GM19372 (cell line): ENCODE measurements at regions not wholly inside any gene's neighbourhood (a gene's known extent, or its start where the extent isn't known, plus 50 kb on each side); places are given as distances from the start of the nearest gene placed in this dataset.

Experiments used
- ATAC-seq: cut with Tn5 transposase; IDR thresholded peaks from one replicate; pipeline ENCODE4 v1.9.1; 2021; ENCODE audit warnings: mild to moderate bottlenecking, low read depth, moderate library complexity; ENCODE audit not compliant: unreplicated experiment

DNA sequence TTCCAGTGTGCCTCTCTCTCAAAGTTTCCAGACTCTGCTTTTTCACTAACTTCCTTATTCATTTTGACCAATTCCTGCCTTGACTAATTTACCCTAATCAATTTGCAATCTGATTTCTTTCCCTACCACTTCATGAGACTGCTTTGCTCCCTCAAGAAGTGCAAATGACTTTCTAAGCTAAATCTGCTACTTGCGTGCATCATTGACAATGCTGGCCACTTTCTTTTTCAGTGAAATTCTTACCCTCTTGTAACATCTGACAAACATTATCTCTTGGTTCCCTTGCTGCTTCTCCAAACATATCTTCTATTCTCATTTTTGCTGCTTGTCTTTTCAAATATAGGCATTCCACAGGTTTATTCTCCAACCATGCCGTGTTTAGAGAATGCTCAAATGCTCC lies 659.9 kb downstream of the USP25 start:
- ATAC-seq: no peak

DNA sequence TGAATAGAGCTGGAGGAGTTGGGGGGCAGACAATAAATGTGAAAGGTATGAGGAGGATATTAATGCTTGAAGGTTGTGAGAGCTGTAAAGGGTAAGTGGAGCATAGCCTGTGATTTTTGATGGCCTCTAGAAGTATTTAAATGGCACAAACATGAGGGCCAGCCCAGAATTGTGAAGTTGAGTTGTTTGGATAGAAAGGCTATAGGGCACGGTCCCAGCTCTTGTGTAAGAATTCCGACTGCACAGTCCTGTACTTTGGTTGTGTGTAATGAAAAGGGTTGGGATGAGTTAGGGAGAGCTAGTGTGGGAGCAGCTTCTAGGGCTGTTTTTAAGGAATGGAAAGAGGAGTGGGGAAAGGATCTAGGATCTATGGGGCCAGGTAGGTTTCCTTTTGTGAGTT lies 665.5 kb downstream of the USP25 start:
- no peak for ATAC-seq

DNA sequence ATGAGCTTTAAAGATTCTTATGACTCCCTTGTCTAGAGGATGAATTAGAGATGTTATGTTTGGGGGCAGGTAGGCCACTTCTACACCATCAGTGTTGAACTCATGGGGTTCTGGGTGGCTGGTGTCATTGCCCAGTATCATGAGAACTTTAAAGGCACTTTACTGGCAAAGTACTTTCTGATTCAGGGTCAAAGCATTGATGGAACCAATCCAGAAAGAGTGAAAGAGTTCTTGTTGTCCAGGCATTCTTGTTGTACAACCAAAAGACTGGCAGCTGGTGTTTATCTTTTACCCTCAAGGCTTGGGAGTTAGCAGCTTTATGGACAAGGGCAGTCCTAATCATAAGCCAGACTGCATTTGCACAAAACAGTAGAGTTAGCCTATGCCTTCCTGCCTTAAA lies 673.0 kb downstream of the USP25 start:
- no peak for ATAC-seq

DNA sequence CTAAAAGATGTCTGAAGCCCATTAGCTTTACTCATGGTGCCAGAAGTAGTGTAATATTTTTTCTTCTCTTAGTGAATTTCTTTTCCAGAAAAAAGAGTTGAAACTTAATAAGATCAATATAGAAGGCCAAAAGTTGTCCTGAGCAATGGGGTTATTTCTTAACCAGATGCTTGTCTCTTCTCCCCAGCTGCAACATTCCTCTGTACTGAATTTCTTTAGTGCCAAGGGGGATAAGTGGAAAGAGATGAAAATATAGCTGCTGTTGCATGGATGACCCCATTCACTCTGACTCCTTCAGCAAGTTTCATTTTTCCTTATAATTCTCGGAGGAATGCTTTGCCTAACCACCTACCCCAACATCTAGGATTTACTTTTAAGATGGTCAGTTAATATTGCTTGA lies 675.0 kb downstream of the USP25 start:
- ATAC-seq: no peak

DNA sequence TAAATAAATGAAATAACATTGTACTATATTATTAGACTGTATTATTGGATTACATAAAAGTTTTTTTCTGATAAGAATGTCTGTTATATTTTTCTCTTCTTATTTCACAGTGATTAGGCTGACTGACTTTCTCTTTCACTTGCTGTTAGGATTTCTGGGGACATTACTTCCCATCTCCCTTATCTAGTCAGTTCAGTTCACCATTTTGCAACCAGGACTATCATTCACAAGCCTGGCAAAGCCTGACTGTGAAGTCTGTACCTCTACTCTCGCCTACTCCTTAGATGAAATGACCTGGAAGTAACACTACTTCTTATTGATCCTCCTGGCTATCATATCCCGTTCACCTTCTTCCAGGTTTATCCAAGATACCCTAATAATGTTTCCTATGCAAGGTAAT lies 676.6 kb downstream of the USP25 start:
- no peak for ATAC-seq

DNA sequence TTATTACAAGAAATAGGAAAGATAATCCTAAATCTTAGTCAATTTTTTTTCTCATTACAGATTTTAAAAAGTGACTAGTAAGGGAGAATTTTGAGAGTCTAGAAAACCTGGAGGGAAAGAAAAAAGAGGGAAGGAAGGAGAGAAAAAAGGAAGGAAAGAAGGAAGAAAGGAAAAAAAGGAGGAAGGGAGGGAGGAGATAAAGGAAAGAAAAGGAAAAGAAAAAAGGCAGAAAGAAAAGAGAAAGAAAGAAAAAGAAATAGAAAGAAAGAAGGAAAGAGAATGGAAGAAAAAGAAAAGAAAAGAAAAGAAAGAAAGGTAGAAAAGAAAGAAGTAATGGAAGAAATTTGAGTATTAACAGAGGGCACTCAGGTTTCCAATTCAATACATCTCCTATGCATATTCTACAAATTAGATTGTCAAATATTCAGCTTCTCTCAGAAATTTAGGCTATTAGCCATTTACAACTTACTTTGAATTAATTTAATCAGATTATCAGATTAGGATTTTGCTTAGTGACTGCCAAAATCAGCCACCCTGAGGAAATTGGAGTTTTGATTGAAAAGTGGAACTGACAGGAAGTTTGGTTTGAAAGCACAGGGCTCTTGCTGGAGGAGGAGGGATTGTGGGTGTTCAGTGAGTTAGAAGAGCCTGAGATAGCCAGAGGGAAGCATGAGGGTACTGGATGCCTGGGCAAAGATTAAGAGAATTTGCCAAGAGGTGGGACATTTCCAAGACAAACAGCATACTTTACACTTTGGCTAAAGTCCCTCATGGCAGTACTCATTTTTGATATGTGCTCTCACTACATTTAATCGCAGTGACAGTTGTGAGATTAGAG lies 677.8 kb downstream of the USP25 start:
- ATAC-seq: no peak

DNA sequence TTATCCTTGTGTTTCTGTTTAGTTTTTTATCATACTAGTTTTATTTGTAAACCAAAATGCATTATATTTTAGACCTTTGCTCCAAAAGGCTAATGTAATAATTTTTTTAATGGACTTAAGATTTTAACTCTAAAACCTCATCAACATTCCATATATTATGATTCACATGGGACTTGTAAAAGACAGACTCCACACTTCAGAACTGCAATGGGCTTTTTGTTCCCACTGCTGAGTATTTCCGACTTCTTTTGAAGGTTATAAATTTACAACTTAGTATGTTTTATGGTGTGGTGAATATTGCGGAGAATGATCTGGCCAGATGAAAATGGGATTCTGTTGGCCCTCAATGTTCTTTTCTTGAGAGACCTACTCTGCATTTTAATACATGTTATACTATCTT lies 678.5 kb downstream of the USP25 start:
- ATAC-seq: no peak

DNA sequence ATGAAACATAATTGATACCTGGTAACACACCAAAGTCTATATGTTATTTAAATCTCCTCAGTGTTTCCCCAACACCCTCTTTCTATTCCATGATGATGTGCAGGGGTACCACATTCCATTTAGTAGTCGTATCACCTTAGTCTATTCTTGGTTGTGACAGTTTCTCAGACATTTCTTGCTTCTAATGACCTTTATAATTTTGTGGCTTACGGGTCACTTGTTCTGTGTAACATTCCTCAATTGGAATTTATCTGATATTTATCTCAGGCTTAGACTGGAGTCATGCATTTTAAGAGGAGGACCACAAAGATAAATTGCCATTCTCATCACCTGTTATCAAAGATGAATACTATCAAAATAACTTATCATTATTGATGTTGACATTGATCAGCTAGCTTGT lies 679.6 kb downstream of the USP25 start:
- ATAC-seq: no peak

DNA sequence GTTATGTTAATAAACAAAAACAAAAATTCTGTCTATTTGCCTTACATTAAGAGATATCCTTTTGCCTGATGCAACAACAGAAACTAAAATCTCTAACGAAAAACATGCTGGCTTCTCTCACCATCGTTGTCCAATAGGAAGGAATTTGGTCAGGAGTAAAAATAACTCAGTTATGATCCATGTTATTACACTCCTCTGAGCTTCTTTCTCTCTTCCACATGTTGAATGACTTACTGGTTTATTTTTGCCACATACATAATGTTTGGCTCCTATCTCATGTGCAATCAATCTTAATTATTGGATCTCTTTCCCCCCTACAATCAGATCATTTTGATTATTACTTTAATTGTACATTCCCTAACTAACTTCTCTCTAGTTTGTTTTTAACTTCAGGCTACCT lies 688.4 kb downstream of the USP25 start:
- no peak for ATAC-seq

DNA sequence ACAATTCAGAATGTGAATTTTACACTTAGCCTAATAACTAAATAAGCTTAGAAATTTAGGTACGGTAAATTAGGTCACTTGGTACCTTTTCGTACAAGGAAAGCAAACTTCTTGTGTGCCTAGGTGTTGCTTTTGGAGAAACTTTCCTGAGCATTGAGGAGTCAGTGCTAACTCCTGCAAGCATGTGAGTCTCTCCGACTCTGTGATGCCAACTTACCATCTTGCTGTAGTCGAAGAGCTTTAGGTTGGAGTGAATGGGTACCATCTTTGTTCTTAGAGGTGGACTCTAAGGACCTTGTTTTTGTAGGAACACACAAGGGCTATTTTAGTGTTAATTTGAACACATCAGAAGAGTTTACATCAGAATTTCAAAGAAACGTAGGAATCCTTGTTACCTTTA lies 688.9 kb downstream of the USP25 start:
- no peak for ATAC-seq

DNA sequence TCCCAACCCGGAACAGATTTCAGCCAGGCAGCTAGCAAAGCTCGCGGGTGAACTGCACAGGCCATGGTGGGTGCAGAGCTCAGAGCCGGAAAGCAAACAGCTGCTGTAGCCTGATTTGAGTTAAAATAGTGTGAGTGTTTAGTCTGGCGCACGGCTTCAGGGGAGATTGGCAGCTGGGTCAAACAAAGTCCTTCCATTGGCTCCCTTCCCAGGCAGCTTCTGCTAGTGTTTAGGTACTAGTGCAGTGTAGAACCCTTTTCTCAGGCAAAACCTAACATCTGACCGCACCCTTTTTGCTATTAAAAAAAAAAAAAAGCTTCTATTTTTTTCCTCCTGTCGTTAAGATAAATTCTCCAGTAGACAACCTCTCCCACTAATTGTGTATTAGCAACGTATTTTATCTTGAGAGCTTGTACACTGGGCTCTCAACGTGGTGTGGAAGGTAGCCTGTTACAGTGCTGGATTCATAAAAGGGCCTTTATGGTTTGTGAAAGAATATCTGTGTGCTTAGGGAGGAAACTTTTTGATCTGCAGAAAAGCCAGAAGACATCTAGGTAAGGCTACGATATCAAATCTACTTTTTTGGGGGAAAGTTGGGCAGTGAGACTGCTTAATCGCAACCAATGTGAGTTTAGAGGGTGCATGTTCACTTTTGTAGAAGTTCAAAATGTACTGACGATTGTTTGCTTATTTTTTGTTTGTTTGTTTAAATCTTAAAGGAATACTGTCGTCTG lies 689.6 kb downstream of the USP25 start:
- ATAC-seq: no peak

DNA sequence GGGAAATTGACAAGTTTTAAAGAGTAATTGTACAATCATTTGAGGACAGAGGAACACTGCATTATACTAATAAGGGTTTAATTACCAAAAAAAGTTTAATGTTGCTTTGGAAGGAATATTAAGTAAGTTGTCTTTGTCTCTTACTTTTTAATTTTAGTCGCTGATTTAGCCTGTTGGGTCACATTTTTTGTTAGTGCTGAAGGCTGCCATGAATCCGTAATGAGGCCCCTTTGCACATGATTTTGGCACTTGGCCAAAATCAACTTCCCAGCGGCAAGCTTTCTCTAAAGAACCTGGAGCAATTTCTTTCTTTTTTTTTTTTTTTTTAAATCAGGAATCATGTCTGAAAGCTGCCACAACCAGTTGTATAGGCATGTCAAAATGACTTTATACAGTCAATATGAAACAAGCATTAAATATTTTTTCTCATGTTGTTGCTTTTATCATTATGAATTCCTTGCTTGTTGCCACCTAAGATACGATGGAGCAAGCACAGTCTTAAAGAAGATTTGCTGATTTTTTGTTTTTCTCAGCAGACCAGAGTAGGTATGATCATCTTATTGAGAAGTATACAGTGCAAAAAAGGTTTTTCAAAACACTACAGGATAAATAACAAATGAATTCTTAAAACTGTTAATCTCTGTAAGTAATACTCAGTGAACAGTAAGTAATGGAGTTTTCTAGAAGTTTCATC lies 690.4 kb downstream of the USP25 start:
- no peak for ATAC-seq

DNA sequence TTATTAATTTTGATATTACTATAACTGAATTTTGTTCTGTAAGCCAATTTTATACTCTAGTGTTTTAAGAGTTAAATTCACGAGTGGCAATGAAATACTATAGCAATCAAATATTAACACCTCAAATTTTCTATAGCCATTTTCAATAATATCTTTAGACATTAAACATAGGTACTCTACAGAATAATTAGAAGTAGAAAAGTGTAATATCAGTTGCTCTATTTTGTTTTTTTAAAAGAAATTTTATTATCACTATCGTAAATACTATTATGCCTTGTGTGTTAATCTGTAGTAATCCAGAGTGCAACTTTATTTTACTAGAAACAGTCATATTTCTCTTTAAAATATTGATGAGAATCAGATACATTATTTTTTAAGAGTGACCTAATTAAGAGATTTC lies 691.2 kb downstream of the USP25 start:
- ATAC-seq: no peak

DNA sequence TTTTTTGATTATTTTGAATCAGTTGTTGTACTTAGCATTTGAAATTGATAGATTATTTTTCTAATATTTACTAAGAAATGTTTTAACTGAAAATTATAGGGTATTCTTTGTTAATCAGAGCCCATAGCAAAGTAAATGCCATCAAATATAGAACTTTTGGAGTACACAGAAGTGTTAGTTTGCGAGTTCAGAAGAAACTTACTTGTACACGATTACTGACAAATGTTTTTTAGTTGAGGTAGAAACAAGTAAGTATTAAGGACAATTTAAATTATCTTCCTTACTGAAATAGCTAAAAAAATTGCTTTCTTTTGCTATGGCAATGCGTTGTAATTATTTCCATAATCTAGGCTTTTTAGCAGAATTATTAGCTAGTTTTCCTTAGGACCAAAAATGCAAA lies 692.2 kb downstream of the USP25 start:
- ATAC-seq: no peak

DNA sequence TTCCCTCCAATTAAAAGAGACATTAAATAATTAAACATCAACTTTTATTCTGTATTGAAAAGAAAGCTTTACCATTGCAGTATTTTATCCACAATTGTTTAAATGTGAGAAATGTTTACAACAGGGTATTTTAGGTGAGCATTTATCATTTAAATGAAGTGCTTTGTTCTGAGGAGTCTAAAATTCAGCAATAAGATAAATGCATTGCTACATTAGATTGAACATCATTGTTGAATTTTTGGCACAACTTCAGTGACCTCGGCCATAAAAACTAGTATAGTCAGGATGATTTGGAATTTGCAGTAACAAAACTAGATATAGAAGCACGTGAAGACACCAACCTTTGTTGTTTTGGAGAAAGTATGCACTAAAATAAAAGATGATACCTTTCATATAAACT lies 692.9 kb downstream of the USP25 start:
- ATAC-seq: no peak

DNA sequence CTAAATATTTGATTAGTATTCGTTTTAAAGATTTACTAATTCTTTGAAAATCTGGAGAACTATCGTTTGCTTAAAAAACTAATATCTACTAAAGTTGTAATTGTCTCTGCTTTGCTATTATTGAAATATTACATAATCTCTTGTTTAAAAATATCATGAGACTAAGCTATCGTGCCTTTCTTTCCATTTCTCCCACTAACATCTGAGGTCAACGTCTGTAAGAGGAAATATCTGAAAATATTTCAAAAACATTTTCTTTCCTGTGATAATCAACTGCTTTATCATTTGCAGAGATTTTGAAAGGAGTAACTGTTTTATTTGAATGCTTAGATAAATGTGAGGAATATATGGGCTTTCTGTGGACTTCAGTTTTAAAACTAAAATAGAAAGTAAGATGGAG lies 694.1 kb downstream of the USP25 start:
- no peak for ATAC-seq

DNA sequence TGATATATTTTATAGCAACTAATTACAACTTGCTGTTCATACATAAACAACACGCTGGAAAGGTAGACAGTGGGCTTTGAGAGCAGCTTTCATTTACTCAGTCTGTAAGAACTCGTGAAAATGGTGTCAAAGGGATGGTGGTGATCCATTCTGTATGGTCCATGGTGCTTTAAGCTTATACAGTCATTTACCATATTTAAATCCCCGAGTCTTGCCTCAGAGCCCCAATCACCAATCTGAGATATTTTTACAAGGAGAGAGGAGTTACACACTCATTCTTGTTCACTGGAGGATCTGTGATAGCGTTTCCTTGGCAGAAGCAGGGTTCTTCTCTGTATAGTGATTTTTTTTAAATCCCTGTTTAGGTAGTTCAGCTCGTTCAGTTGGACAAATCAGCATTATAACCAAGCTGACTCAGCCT lies 694.6 kb downstream of the USP25 start:
- no peak for ATAC-seq

DNA sequence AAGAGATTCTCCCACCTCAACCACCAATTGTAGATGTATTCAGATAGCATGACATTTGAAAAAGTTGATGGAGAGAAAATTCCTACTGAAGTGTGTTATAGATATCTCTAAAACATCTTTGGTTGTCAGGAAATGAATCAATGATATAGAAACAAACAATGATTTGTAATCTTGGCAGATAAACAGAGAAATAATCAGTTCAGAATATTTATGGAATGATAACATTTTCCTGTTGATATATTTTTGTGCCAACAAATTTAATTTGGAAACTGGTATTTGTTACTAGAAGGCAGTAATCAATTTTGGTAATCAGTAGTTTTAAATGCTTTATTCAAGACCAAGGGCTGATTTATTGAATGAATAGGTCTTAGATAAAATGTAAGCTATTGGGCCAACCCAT lies 695.6 kb downstream of the USP25 start:
- no peak for ATAC-seq

DNA sequence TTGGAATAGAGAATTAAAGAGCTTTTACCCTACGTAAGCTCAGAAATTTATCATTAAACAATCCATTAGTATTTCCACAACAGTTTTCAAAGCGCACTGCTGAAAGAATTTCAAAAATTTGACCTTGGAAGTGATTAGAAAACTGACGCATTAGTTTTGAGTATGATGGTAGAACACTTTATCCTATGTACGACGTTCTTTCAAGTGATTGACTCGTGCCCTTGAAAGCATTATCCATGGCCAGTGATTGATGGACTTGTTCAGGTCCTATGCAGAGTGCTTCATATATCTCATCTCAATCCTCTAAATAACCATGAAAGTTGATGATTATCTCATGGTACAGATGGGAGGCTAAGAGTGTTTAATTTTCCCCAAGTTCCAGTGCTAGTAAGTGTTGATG lies 697.2 kb downstream of the USP25 start:
- no peak for ATAC-seq

DNA sequence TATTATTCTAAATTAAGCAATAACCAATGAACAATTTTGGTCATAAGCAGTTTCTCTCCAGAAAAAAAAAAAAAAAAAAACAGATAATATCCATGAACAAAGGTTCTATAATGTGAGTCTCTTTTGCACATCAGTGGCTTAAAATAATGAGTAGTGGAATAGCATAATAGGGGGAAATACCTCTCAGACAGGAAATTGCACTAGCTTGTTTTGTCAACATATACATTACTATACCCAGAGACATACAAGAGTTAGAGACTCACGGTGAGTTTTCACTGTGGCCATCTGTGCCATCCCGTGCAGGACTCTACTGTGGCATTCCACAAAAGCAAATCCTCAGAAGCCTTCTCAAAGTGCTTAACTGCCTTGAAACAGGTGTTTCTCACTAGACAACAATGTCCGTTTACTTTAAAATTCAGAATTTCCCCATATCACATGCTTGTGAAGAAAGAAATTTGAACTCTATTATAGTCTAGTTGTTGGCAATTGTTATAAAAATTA lies 697.9 kb downstream of the USP25 start:
- no peak for ATAC-seq

DNA sequence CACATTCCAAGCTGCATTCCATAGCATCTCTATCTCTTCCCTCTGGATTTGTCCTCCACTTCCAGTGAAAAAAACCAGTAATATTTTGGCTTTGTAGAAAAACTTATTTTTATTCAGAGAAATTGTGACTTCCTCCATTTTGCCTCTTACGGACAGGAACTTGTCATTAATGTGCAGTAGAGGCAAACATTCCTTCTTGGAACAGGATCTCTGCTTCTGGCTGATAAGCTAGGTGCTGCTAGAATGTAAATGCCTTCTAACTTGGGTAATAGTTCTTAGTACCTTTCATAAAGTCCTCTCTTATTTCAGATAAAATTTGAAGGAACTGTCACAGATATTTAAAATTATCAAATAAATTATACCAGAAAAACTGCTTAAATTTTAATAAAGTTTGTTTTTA lies 707.8 kb downstream of the USP25 start:
- no peak for ATAC-seq
